GM12874 (cell line): ENCODE measurements at regions not wholly inside any gene's neighbourhood (a gene's known extent, or its start where the extent isn't known, plus 50 kb on each side); places are given as distances from the start of the nearest gene placed in this dataset.

Experiments
- CTCF ChIP-seq: IDR thresholded peaks from 2 replicates; pipeline ENCODE4 v1.5.1; 2011; ENCODE audit warnings: low read depth, mild to moderate bottlenecking, control low read depth, low read length, moderate library complexity; ENCODE audit not compliant: insufficient read depth

DNA sequence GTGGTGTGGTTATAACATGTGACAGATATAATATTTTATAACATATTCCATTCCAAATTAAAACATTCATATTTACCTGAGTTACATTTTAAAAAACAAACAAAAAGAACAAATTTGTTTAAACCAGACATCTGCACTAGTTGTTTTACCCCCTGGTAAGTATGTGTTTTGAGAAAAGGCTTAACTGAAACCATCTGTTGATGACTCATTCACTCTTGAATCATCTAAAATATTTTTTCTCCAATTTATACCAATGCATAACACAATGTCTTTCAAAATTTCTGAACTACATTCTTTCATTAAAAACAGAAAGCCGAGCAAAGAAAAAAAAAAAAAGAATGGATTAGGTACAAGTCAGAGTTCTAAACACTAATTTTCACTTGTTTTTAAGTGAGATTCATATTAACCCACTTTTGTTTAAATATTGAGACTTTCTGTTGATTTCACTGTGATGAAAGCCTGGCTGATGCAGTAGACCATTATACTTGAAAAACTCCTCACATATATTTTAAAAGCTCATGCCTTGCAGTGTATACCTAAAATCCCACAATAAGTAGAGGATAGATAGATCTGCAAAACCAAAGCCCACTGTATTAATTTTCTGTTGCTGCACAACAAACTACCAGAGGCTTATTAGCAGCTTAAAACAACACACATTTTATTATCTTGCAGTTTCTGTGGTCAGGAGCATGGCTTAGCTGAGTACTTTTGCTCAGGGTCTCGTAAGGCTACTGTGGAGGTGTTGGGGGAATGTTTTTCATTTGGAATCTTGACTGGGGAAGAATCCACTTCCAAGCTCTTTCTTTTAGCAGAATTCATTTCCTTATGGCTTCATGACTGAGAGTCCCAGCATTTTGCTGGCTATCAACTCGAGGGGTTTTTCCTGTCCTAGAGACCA lies 221.5 kb downstream of the PCDH18 start:
- no peak for TF ChIP-seq CTCF

DNA sequence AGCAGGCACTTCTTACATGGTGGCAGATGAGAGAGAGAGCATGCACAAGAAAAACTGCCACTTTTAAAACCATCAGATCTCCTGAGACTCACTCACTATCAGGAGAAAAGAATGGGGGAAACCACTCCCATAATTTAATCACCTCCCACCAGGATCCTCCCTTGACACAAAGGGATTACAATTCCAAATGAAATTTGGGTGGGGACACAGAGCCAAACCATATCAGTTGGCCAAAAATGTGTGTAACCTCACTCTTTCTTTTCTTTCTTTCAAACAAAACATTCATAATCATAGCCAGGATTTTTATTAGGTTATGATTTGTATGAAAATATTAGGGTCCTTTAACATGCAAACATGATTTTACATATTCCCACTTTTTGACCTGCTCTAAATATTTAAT lies 222.1 kb downstream of the PCDH18 start:
- TF ChIP-seq CTCF = no peak

DNA sequence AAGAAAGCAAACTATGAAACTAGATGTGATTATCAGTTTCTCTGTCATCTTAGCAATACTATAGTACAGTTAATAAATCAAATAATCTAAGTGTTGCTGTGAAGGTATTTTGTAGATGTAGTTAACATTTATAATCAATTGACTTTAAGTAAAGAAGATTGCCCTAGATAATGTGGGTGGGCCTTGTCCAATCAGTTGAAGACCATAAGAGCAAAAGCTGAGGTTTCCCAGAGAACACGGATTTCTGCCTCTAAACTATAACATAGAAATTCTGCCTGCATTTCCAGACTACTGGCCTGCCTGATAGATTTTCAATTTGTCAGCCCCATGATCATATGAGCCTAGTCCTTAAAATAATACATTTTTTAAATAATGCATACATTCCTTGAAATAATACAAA lies 222.9 kb downstream of the PCDH18 start:
- no peak for TF ChIP-seq CTCF

GRCh38 chr4:137307806-137308205 lies 224.5 kb downstream of the PCDH18 start:
- no peak for TF ChIP-seq CTCF

DNA sequence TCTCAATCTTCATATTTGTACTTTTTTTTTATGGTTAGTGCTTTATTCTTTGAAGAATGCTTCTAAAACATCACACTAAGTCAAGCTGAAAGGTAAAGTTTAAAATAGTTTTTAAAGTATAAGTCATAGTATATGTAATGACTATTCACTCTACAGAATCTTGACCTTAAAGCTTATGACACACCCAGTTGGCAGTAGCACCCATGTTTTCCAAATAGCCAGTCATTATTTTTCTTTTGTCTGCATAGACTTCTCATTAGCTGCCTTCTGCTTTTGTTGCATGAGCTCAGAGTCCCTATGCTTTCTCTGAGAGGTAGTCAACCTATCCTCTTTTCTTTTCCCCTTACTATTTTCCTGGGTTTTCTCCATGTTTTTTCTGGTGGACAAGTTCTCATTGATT lies 231.5 kb downstream of the PCDH18 start:
- no peak for TF ChIP-seq CTCF

GRCh38 chr4:137299281-137299680 lies 233.0 kb downstream of the PCDH18 start:
- no peak for TF ChIP-seq CTCF

DNA sequence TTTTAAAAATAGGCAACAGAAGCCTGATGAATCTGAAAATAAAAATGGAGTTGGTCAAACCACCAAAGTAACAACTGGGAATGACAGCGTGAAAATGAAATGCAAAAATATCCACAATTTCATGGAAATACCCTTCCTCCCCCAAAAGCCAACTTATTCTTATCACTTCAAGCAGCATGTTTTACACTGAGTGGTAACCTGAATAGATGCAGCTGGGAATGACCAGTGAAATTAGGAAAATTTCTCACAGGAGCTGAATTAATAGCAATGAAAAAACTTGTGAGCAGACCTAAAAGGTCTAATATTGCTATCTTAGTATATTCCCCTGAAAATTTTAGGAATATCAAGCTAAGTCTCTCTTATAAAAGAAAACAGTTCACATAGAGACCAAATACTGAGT lies 239.0 kb downstream of the PCDH18 start:
- no peak for TF ChIP-seq CTCF

DNA sequence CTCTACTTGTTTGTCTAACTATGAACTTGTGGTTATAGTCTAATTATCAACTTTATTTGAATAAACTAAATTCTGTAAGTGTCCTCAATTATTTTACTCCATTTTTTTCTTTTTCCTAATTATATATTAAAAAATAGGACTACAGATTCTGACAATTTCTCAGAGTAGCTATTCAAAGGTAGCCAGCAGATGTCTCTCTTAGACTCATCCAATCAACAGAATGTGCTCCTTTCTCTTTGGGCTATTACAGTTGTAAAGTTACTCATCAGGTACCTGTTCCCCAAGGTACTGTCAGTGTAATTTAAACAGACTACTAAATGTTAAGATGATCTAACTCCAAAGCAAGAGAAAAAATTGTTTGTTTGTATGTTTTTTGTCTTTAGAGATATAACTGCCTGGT lies 248.6 kb downstream of the PCDH18 start:
- TF ChIP-seq CTCF = no peak
